ENCODE measurements at regions not wholly inside any gene's neighbourhood (a gene's known extent, or its start where the extent isn't known, plus 50 kb on each side); places are given as distances from the start of the nearest gene placed in this dataset.
"Not testable (repeated sequence)": the region's sequence is repeated elsewhere in the genome, so short reads cannot be mapped to it uniquely, and the experiment has no call there.

DNA sequence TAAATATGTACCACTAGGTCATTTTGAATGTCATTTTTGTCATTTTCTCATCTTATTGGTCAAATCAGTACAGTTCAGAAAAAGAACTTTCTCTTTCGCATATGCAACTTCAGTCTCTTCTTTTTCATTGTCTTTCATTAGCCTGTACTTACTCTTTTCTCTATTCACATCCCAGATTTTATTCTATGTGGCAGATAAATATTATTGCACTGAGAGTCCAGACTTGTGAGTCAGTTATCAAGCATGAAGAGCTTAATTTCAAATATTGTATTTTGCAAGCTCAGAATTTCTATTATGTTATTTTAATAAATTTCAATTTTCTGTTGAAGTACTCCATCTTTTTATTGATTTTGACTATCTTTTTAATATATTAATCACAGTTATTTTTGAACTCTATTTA, 105.2 kb upstream of the PALMD start:
- no peak for DNase-seq

DNA sequence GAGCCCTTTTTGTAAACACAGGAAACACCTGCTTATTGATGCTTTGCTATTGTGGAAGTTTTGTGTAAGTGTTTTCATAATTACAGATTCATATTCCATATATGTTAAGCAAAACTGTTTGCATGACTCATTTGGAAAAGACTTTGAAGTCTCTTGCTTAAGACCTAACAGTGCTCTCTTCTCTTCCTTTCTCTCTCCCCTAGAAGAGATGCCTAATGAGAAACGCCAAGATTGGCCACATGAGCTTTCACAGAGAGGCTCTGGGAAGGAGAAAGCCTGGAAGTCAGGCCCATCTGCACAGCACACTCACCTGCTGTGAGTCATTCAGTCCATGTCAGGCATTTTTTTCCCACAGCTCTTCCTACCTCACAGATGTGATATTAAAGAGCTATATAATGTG, 101.6 kb upstream of the PALMD start:
- DNase-seq: no peak

DNA sequence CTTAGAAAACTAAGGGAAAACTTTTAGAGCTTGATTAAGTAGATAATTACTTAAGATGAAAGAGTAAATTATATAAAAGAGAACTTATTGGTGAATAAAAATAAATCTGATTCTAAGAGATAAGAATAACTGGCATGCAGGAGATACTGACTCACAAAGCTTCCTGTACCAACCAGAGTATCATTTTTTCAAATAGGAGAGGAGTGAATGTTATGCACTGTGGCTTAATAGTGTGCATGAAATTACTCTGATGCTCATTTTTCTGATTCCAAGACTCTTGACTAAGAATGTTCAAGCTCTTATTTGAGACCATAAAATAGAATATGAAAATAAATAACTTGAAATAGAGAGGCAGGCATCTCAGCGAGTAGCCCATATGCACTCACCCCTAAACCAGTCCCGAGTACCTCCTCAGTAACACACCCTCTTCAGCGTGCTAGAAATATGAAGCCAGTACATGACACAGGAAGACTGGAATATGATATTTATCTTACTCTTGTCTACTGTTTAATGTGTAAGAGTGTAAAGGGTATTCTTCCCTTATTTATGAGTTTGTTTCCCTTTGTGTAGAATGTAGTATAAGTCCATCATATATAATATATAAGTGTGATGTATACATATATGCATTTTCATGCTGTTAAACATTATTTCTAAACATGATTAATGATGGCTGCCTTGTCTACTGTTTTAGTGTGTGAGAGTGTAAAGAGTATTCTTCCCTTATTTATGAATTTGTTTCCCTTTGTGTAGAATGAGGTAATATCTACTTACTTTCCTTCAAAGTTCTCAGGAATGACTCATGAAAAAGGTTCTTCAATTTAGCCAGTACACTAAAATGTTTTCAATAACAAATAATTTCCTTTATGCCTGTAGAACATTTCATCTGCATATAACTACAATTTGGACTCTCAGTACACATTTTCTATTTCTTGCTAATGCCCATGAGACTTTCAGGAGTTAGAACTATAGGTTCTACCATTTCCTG, 99.2 kb upstream of the PALMD start:
- DNase-seq: no peak

DNA sequence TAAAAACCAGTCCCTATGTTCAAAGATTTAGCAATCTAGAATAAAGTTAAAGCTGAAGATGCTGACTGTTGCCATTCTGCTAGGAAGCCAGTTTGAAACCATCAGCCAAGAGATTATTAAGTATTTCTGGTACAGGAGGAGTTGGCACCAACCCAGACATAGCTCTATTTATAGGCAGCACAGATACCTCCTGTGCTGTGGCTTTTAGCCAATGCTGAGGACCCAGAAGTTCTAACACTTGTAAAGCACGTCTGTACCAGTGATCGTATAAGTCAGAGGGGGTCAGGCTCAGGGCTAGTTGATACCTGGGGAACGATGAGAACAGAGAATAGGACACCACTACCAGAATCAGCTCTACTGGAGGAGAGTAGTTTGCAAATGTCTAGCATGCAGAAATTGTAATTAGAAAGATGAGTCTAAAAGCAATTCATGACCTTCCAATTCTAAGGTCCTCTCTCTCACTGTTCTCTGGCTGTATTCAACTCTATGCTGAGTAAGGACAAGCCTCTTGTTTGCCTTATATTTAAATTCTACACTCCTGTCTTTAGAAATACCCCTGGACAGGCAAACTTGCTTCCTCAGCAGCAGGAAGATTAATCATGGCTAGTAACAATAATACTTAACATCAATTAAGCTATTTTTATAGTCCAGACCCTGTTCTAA, 96.8 kb upstream of the PALMD start:
- DNase-seq: peak; percentile 45

DNA sequence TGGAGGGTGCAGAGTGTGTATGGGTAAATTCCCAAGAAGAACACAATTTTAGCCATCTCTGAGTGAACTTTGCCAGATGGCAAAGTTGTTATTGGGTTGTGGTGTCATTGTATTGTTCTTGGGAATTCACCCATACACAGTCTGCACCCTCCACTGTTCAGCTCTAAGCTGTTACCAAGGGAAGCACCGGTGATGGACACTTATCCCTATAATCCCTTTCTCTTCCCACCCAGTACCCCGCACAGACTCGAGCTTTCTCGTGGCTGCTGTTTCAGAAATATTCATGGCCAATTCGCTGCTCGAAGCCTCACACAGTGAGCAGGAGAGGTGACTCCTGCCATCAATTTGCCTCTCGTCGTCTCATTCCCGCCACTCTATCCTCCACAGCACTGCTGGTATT, 95.7 kb upstream of the PALMD start:
- DNase-seq: no peak

DNA sequence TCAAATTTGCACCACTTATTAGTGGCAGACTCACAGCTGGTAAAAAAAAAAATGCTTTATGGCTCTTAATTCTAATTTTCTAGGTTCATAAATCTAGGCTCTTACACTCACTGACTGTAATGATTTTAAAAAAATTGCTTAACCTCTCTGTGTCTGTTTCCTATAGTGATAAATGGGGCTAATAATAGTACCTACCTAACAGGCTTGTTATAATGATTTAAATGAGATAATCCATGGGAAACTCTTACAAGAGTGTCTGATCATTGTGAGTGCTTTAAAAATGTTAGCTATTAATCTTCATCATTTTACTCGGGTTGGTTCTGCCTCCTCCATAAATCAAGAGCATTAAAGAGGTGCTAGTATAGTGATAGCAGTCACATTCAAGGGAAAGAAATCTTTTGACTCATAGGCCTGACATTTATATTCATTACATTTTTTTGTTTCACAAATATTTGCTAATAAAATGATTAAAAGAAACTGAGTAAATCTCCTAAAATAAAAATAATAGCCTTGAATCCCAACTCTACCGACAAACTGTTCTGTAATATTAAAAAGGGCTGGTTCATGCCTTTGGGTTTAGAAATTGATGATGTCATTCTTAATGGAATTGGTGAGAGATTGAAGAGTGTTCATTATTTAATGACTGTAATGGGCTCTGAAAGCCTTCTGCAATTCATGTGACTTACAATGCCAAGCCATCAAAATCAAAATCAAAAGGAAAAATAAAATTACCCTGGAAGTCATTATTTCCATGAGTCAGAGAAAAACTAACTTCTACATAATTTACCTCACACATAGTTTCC, 93.9 kb upstream of the PALMD start:
- no peak for DNase-seq

DNA sequence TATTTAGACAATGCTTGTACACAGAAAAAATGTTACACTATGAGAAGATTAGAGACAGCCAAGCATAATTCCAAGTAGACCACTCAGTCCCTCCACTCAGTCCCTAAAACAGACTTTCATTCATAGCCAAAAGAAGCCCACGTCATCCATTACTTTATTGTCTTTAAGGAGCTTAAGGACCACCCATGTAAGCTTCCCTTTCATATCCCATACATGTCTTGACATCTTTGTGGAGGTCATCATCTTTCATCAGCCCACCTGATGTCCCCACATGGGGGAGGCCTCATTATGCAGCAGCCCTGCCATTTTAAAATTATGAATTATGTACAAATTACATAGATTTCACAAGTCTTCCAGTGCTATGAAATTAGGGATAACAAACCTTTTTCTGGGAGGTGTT, 92.6 kb upstream of the PALMD start:
- no peak for DNase-seq

DNA sequence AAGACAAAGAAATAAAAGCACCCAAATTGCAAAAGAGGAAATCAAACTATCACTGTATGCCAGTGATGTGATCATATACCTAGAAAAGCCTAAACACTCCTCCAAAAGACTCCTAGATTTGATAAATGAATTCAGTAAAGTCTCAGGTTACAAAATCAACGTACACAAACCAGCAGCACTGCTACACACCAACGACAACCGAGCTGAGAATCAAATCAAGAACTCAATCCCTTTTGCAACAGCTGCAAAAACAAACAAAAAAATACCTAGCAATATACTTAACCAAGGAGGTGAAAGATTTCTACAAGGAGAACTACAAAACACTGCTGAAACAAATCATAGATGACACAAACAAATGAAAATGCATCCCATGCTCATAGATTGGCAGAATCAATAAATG, 92.1 kb upstream of the PALMD start:
- not testable (repeated sequence) for DNase-seq

DNA sequence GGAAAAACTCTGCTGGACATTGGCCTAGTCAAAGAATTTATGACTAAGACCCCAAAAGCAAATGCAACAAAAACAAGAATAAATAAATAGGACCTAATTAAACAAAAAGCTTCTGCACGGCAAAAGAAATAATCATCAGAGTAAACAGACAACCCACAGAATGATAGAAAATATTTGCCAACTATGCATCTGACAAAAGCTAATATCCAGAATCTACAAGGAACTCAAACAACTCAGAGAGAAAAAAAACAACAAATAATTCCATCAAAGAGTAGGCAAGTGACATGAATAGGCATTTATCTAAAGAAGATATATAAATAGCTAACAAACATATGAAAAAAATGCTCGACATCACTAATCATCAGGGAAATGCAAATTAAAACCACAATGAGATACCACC, 91.2 kb upstream of the PALMD start:
- DNase-seq: no peak

DNA sequence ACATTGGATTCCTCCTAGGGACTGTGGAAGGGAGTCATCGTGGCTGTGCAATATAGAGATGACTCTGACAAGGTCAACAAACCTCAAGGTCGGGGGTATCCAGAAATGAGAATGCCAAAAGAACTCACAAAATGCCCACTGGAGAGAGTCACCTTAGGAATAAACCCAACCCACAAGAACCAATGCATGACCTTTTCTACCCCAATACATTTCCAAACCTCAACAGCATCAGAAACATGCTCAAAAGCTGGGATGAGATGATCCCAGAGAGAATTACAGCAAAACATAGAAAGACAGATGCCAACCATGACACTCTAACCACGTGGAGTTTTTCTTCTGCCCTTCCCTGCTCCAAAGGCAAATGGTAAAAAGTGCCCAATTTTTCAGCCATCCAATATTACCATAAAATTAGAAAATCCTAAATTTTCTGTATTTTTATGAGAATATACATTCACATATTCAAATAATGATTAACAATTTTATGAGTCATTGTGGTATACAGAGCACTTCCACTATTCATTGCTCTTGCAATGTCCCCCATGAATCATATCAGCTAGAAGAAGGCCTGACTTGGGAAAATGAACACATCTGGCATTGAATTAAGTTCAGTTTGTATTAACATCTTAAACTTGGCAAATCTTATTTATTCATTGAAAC, 88.2 kb upstream of the PALMD start:
- no peak for DNase-seq

DNA sequence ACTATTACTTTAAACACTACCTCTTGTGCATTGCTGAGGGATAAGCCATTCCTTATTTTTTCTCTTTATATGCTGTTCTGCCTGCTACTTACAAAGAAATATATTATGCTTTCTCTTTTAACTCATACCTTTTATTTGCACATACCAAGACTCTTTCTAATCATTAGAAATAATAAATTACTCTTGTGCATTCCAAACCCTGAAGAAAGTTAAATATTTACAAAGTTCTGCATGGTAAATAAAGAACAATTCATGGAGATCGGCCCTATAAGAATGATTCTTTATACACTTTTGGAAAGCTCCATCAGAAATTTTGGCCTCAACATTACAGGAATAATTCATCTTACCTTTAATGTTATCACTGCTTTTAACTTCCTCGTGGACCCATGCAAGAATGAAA, 86.7 kb upstream of the PALMD start:
- no peak for DNase-seq

DNA sequence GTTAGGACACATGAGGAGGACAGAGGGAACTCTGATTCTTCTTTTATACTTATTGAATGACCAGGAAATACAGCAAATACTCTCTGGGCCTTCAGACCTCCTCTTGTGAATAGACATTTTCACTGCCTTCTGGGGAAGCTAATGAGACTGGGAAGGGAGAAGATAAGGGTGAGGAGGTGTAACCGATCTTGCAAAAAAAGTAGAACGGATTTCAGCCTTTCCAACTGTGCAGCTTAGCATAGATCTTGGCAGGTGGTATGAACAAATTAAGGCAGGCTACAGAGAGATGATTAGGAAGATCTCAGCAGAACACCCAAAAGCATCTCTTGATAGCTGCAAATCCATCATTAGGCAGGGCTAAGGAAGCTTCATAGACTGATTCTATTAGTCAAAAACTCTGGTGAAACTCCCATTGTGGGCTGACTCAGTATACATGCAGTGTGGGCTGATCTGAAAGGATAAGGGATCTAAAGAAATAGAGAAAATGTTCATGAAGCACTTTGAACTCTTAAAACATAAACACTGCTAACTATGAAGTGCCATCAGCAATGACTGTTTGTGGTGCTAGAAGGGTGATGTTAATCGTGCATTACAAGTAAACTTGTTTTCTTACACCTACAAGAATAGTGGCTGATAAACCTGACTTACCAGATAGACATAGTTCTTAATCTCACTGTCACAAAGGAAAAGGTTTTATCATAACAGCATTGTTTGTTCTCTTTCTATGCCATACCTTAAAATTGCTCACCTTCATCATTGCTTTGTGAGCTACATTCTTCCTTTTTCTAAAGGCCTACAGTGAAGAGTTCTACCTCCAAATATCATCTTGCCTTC, 85.5 kb upstream of the PALMD start:
- DNase-seq: no peak

DNA sequence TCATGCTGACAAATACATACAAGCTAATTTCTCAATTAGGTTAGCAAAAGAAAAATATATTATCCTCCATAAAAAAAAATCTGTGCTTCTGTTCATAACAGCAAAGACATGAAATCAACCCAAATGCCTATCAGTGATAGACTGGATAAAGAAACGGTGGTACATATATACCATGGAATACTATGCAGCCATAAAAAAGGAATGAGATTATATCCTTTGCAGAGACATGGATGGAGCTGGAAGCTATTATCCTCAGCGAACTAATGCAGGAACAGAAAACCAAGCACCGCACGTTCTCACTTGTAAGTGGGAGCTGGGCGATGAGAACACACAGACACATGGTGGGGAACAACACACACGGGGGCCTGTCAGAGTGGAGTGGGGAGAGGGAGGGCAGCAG, 84.0 kb upstream of the PALMD start:
- no peak for DNase-seq

DNA sequence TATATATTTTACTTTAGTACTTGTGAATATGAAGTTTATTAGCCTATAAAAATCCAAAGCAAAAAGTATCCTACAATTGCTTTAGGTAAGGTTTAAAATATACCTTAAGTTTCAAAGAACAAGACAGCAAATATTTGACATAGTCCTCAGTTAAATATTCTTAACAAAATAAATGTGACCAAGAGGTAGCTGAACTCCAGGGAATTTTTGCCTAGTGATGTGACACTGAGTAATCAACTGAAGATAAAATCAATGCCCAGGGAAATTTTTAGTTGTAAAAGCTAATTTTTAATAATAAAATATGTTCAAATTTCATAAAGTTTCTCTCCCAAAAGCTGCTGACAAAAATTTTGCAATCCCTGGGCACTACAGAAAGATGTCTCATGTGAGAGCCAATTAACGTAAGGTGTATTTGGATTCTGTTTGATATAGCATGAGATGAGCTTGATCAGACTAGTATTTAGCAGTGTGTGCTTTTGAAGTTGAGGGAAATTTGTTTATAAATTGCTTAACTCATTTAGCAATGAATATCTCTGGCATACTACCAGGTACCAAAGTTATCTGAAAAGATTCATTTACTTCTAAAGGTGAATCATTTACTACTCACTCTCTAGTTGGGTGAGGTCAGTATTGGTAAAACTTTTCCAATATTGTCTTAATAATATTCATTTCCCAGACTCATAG, 80.2 kb upstream of the PALMD start:
- no peak for DNase-seq

DNA sequence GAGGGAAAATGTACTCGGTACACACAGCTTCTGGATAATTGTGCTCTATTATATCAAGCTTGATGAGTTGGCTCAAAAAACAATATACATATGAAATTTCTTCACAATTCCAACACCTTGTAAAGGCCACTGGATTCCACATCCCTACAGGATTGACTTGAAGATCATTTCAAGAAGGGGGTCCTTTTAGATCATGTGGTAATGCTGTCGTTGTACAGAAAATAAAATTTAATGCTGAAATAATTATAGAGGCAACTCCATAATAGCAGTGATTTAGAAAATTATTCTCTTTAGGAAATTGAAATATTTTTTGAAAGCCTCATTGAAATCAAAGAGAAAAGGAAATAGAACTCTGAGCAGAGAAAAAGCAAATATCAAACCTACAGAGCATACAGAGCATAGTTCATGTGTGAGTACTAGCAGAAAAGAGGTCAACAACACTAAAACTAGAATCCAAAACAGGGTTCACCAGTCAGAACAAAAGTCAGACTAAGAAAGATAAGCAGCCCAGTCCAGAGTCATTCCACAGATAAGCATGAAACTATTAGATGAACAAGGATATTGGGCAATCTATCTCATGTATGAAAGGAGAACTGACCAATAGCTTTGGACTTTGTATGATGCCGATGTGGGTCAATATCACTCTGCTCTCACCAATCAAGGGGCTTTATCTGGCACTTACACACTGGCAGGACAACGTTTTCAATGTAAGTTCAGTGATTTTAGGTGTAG, 79.5 kb upstream of the PALMD start:
- no peak for DNase-seq

DNA sequence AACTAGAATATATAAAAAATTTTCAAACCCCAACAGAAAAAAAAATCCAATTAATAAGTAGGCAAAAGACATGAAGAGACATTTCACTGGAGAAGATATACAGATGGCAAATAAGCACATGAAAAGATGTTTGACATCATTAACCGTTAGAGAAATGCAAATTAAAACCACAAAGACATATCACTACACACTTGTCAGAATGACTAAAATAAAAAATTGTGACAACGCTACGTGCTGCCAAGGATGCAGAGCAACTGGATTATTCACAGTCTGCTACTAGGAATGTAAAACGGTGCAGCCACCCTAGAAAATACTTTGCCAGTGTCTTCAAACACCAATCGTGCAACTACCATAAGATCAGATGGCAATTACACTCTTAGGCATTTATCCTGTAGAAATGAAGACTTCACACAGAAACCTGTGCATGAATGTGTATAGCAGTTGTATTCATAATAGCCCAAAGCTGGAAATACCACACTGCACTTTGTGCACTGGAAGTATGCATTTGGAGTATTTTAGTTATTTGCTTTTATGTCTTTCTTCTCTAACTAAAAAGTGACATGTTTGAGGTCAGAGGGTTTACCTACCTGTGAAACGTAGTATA, 75.3 kb upstream of the PALMD start:
- peak; percentile 36 for DNase-seq

DNA sequence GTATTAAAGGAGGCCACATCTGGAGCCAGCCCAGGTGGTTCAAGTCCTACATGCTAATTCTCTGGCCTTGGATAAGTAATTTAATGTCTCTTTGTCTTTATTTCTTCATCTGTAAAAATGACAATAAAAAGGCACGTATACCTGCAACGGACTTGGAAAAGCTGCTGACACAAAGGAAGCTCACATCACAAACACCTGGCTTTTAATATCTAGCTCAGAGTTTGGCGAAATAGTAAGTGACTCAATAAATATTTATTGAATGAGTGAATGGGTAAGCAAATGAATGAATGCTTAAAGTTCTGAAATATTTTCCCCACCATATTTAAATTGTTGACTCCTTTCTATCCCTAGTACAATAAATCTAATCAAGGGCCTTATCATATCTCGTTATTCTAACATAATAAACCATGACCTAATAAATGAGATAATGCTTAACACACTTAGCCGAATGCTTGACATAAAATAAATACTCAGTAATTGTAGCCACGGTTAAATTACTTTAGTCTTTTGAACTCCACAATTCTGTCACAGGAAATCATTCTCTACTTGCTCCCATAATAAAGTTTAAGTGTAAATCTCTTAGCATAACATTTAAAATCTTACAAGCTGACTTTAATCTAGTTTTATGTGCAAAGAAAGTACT, 74.7 kb upstream of the PALMD start:
- peak; percentile 76 for DNase-seq

DNA sequence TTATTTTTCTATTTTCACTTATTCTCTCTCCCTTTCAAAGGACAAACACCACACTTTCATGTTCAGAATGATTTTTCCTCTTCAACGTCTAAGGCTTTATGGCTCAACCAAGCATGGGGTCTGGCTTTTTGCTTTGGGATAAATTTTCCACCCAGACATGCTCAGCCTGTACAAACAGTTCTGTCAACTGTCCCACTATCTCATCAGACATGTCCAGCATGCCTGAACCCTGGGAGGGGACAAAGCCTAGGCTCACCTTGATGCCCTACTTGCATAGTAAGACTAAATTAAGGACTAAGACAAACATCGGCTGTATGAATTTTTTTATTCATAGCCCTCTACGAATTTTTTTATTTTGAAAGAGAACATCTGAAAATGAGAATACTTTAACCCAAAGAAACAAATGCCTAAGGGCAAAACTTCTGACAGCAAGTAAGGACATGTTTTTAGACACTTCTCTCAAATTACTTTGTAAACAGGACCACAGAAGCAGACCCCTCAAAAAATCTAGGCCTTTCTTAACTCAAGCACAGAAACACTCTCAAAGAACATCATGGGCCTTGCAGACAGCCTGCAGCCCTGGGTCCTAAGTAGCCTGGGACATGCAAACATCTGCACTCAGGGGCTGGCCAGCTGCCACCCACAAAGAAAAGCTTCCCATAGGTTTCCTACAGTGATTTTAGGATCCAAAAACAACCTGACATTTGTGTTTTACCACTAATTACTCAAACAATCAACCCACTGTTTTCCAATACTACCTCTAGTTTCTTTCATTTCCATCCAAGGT, 72.3 kb upstream of the PALMD start:
- no peak for DNase-seq

DNA sequence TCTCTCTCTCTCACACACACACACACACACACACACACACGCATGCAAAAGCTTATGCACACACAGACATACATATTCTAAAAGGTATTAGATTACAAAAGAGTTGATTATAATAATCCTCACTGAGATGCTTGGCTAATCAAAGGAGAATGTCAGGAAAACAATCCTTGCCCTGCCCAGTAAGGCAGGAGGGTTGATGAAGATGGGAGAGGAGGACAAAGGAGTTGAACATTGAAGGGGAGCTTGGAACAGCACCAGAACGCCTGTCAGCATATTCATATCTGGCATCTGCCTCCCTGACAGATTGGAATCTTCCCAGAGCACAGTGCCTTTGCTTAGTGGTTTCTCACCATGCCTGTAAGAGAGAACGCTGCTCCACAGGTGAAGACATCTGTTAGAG, 68.6 kb upstream of the PALMD start:
- DNase-seq: no peak

Measured in NCI-H774 (cell line).